Natural killer cell treated with Interleukin-12 subunit alpha and Interleukin-12 subunit beta and Interleukin-15 and Interleukin-18, amount 100 ng/mL, for 72 hours (primary cell): ENCODE measurements at regions not wholly inside any gene's neighbourhood (a gene's known extent, or its start where the extent isn't known, plus 50 kb on each side); places are given as distances from the start of the nearest gene placed in this dataset.

ENCODE experiments used
- ATAC-seq, 2 donors: fragments of 150-1000 bp; cut with Tn5 transposase in 1 of 2; sonication (Bioruptor Pico), chemical (Tn5 transposase) in 1 of 2; 2 replicates each; pipeline ENCODE4 v1.10.0; 2021
- DNase-seq: peaks from one replicate; pipeline ENCODE4 v3.0.0; 2022; ENCODE audit warnings: low spot score
- H3K27ac Mint-ChIP-seq, 2 donors: 1 replicate in 1 of 2; 2 replicates in 1 of 2; pipeline ENCODE4 v1.8.0; 2022; ENCODE audit warnings: mixed read lengths in 2 of 2, mild to moderate bottlenecking in 1 of 2, moderate library complexity in 1 of 2
- H3K27me3 Mint-ChIP-seq, 2 donors: 1 replicate in 1 of 2; 2 replicates in 1 of 2; pipeline ENCODE4 v1.8.0; 2022; ENCODE audit warnings: mixed read lengths in 2 of 2
- H3K36me3 Mint-ChIP-seq: one replicate; pipeline ENCODE4 v1.8.0; 2022; ENCODE audit warnings: mixed read lengths
- H3K4me1 Mint-ChIP-seq, 2 donors: 1 replicate in 1 of 2; 2 replicates in 1 of 2; pipeline ENCODE4 v1.8.0; 2022; ENCODE audit warnings: low read depth in 2 of 2, mixed read lengths in 2 of 2, mild to moderate bottlenecking in 1 of 2
- H3K4me3 Mint-ChIP-seq: one replicate; pipeline ENCODE4 v1.8.0; 2022; ENCODE audit warnings: mixed read lengths
- H3K9me3 Mint-ChIP-seq: 2 replicates; pipeline ENCODE4 v1.8.0; 2022; ENCODE audit warnings: mixed read lengths

DNA sequence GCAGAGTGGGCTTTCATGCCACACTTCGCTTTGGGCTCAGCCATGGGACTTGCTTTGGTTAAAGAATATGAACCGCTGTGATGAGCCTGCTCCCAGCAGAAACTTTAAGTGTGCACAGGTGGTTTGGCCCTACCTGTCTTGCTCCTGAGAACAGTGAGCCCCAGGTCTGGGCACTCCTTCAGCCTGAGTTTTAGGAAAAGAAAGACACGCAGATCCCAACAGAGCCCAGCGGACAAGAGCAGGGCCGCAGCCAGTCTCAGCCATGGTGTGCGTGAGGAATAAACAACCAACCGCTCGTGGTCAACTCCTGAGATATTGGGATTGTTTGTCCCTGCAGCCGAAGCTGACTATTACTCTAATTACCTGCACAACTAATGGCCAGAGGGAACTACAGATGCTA, 217.1 kb upstream of the C1orf174 start:
- no peak overlapping the region for H3K27ac Mint-ChIP-seq
- ATAC-seq, result no peak

DNA sequence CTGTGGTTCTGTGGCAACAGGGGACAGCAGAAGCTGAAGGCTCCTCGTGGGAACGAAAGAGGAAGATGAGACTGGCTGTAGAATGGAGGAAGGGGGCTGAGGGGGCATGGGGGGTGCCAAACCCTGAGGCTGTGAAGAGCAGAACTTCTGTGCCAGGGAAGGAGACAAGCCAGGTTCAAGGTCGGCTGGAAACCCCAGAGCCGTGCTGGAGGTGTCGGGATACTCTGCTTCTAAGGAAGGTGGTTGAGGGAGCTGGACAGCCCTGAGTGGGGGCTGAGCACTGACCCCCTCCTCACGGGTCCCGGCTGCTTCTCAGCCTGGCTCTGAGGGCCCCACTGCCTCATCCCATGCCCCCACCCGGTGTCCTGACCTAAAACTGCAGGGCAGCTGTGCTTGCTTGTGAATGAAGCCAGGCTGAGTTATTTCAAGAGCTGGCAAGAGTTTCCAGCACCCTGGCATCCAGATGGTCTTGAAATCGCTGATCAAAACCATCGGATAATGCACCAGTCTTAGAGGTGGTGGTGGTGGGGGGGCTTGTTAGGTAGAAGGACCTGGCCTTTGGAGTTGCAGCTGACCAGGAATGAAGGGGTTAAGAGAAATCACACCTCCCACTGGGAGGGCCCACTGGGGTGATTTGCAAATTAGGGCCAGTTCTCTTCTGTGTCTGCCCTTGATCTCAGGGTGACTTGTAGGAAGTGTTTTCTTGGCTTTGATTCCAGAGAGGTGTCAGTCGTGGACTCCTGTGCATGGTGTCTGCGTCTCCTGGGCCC, 218.9 kb upstream of the C1orf174 start:
- H3K27me3 Mint-ChIP-seq, result peaks cover 2 to 6% of the 10 kb centered on the region in 2 donors
- ATAC-seq (no peak), DNase-seq (no peak)
- no peaks in the 10 kb centered on the region for H3K9me3 Mint-ChIP-seq
- no peaks in the 10 kb centered on the region for H3K4me1 Mint-ChIP-seq
- H3K36me3 Mint-ChIP-seq, result no peaks in the 10 kb centered on the region
- no peak overlapping the region for H3K27ac Mint-ChIP-seq
- no peak overlapping the region for H3K4me3 Mint-ChIP-seq

More for the DNA sequence above, 217.1 kb upstream of the C1orf174 start:
- Mint-ChIP-seq H3K4me1 (no peaks in the 10 kb centered on the region), H3K9me3 (no peaks in the 10 kb centered on the region), H3K4me3 (no peak overlapping the region), H3K27me3 (peaks cover 2 to 7% of the 10 kb centered on the region in 2 donors), H3K36me3 (no peaks in the 10 kb centered on the region)
- DNase-seq, result no peak

DNA sequence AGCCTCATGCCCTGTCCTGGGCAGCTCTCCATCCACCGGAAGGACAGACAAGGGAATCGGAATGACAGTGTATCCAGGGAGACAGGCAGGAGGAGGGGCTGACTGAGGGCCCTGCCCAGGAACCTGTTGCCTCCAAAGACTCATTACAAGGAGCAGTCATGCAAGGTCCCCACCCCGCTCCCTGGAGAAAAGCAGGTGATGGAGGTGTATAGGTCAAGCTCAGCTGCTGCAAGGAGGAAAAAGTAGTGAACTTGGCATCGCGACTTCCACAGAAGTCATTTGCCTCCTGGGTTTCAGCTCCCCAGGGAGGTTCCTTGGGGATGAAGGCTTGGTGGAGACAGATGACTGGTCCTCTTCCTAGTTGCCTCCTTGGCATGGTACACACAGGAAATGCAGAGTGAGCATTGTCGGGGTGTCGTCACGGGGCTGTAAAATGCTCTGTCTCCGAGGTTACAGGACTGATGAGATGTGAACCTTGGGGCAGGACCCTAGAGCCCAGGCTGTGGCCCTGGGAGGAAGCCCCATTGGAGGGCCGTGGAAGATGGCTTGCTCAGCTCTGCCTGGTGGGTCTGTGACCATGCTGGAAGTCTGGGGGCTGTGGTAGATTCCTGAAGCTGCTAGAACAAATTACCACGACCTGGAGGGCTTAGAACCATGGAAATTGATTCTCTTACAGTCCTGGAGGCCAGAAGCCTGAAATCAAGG, 219.6 kb upstream of the C1orf174 start:
- H3K27me3 Mint-ChIP-seq, result peaks cover 0 to 2% of the 10 kb centered on the region in 2 donors
- H3K4me3 Mint-ChIP-seq, result no peak overlapping the region
- H3K27ac Mint-ChIP-seq, result no peak overlapping the region
- H3K4me1 Mint-ChIP-seq, result no peaks in the 10 kb centered on the region
- ATAC-seq (no peak), DNase-seq (no peak)
- no peaks in the 10 kb centered on the region for H3K36me3 Mint-ChIP-seq
- no peaks in the 10 kb centered on the region for H3K9me3 Mint-ChIP-seq

DNA sequence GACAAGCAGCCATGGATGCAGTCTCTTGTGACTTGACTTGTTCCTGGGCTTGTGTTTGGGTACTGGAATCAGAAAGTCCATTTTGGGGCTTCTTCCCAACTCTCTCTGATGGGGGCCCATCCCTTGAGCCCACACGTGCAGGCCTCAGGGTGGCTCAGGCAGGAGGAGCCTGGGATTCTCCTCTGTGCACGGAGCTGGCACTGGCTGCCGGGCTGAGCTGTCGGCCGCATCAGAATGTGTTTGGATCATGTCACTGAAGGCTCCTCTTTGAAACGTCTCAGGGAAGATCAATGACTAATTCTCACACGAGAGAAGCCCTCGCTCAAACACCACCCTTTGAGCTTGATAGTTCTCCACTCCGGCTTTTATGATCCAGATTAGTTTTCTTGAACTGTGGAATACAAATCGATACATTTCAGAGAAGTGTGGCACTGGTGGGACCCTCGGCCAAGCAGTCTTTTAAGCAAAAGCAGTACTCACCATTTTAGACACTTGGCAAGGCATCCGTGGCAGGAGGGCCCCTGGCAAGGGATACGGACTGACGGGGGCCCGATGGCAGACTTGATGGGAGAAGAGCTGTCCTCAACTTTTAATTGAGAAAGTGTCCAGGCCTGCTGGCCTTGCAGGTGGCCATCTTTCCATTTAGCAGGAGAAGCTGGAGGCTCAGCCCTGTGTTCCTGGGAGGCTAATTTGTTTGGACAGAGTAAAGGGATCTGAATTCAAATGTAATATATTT, 220.7 kb upstream of the C1orf174 start:
- Mint-ChIP-seq H3K9me3 (no peaks in the 10 kb centered on the region), H3K4me3 (no peak overlapping the region), H3K4me1 (no peaks in the 10 kb centered on the region), H3K36me3 (no peaks in the 10 kb centered on the region), H3K27ac (no peak overlapping the region), H3K27me3 (peaks cover 0 to 2% of the 10 kb centered on the region in 2 donors)
- ATAC-seq (no peak), DNase-seq (no peak)

DNA sequence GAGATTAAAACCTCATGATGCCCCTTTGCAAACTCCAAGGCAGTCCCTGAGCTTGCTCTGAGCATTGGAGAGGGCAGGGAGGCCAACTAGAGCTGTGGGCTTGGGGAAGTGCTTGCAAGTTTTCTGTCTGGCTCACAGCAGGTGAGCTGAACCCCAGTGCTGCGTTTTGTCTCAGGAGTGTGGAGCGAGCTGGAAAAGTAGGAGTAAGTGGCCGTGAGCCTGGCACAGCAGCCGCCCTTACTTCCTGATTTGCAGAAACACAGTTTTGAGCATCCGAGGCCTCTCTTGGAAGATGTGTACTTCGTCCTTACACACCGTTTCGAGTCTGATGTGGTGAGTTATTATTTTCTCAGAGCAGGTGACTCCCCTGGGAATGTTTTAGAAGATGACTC, 221.2 kb upstream of the C1orf174 start:
- Mint-ChIP-seq H3K27ac (no peak overlapping the region), H3K4me1 (no peaks in the 10 kb centered on the region), H3K27me3 (peaks cover 0 to 2% of the 10 kb centered on the region in 2 donors), H3K36me3 (no peaks in the 10 kb centered on the region), H3K4me3 (no peak overlapping the region), H3K9me3 (no peaks in the 10 kb centered on the region)
- ATAC-seq (no peak), DNase-seq (no peak)

DNA sequence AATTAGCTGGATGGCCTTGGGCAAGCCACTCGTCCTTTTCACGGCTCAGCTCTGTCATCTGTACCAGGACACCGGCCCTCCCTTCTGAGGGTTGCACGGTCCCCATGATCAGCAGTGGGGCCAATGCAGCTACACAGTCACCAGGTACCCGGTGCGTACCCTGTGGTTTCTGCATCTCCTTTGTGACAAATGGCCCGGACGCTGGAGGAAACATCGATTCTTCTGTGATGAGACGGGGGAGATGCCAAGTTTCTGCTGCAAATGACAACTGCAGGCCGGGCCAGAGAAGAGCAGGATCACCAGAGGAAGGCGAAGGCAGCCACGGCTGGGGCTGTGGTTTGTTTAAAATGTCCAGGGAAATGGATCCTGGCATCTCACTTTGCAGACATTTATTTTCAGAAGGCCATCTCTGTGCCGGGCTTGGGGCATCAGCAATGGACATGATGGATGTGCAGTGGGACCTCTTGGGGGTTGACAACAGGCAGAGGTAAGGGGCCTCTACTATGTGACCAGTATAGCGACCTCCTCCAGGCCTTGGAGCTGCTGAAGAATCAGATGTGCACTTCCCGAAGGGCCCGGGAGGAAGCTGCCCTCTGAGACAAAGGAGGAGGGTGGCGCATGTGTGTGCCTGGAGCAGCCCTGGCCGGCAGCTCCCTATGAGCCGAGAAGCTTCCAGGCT, 221.9 kb upstream of the C1orf174 start:
- no peak overlapping the region for H3K27ac Mint-ChIP-seq
- no peak for DNase-seq
- H3K9me3 Mint-ChIP-seq, result no peaks in the 10 kb centered on the region
- no peak overlapping the region for H3K4me3 Mint-ChIP-seq
- H3K36me3 Mint-ChIP-seq, result no peaks in the 10 kb centered on the region
- H3K27me3 Mint-ChIP-seq, result peaks cover 0 to 2% of the 10 kb centered on the region in 2 donors
- no peaks in the 10 kb centered on the region for H3K4me1 Mint-ChIP-seq
- no peak for ATAC-seq

DNA sequence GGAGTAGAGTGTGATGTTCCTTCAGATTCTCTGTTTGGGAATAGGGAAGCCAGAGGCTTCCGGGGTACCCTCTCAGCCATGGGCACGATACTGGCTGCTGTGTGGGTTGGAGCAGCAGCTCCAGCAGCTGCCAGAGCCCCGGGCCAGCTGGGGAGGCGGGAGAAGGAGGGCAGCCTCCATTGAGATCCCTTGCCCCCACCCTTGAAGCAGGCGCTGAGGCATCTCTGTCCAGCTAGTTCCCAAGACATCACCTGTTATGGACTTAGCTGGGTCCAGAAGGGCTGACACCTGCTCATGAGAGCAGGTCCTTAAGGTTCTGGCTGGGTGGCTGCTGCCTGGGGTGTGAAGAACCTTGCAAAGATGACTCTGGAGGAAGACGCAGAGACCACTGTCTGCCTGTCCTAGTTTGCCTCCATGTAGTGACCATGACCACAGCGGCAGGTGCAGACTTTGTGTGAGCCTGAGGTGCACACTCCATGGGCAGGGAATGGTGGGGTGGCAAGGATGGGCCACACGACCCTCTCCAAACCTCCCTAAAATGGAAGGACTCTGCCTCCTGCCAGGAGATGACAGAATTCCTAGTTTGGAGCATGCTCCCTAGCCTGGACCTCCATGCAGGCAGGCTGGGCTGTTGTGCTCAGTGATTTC, 222.6 kb upstream of the C1orf174 start:
- Mint-ChIP-seq H3K4me3 (no peak overlapping the region), H3K27ac (no peak overlapping the region), H3K27me3 (peaks cover 0 to 2% of the 10 kb centered on the region in 2 donors), H3K36me3 (no peaks in the 10 kb centered on the region), H3K4me1 (no peaks in the 10 kb centered on the region), H3K9me3 (no peaks in the 10 kb centered on the region)
- DNase-seq, result no peak
- peak in 1 of 2 donors; percentile 33 for ATAC-seq

DNA sequence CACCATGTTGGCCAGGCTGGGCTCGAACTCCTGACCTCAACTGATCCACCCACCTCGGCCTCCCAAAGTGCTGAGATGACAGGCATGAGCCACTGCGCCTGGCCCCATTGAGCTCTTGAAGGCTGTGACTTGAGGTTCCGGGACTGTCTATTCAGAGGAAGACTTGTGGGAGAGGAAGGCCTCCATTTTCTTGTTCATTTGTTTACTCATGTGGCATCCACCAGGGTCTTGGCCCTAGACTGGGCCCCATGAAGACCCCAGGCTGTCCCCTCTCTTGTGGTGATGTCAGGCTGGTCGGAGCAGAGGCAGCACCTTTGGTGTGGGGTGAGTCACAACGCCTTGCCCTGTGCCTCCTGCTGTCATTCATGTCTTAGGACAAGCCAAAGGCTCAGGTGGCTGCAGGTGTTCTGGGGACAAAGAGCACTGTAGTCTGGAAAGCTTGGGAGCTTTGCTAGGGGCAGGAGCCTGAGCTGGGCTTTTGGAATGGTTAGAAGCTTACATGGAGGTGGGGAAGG, 224.6 kb upstream of the C1orf174 start:
- H3K27ac Mint-ChIP-seq, result no peak overlapping the region

DNA sequence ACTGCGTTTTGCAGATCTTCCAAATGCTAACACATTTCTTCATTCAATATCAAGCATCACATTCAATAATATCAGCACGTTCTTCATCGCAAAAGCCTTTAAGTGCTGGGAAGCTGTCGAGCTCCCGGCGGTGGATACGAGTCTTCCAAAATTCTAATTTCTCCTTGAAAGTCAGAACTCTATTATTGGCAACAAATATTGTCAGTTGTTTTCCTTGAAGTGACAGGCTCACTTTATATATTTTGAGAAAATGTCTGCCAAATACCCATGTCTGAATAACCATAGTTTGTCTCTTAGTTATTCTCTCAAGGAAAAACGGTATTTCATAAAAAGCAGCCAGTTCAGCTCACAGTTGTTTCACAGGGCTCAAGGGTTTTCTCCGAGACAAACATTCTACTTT, 226.2 kb upstream of the C1orf174 start:
- H3K4me1 Mint-ChIP-seq, result no peaks in the 10 kb centered on the region
- no peaks in the 10 kb centered on the region for H3K36me3 Mint-ChIP-seq
- H3K9me3 Mint-ChIP-seq, result no peaks in the 10 kb centered on the region
- DNase-seq (no peak), ATAC-seq (no peak)
- H3K4me3 Mint-ChIP-seq, result no peak overlapping the region
- H3K27ac Mint-ChIP-seq, result no peak overlapping the region
- no peaks in the 10 kb centered on the region for H3K27me3 Mint-ChIP-seq

More for the DNA sequence above, 224.6 kb upstream of the C1orf174 start:
- no peak overlapping the region for H3K4me3 Mint-ChIP-seq
- no peaks in the 10 kb centered on the region for H3K9me3 Mint-ChIP-seq
- ATAC-seq, result no peak
- no peaks in the 10 kb centered on the region for H3K27me3 Mint-ChIP-seq
- no peaks in the 10 kb centered on the region for H3K36me3 Mint-ChIP-seq
- DNase-seq, result no peak
- no peaks in the 10 kb centered on the region for H3K4me1 Mint-ChIP-seq

DNA sequence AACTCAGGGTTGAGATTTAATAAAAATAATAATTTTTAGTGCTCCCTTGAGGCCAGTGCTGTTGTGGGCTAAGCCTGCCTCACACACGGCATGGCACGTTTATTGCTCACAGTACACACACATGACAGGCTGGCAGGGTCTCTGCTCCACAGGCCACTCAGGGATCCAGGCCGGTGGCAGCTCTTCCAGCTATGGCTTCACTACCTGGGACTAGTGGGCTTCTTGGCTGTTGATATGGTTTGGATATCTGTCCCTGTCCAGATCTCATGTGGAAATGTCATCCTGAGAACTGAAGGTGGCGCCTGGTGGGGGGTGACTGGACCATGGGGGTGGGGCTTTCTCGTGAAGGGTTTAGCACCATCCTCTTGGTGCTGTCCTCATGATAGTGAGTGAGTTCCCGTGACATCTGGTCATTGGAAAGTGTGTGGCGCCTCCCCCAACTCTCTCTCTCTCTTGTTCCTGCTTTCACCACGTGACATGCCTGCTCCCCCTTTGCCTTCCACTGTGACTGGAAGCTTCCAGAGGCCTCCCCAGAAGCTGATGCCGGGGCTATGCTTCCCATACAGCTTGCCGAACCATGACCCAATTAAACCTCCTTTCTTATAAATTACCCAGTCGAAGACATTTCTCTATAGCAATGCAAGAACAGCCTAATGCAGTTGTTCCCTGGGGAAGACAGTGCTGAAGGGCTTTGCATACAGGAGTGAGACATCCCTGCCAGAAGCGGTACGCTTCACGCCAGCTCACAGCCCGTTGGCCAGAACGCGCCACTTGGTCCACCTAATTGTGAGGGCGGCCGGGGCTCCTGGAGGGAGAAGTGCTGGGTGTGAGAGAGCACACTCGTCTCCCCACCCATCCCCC, 226.9 kb upstream of the C1orf174 start:
- no peak overlapping the region for H3K4me3 Mint-ChIP-seq
- H3K27me3 Mint-ChIP-seq, result no peaks in the 10 kb centered on the region
- ATAC-seq (no peak), DNase-seq (no peak)
- H3K9me3 Mint-ChIP-seq, result no peaks in the 10 kb centered on the region
- no peaks in the 10 kb centered on the region for H3K36me3 Mint-ChIP-seq
- H3K4me1 Mint-ChIP-seq, result no peaks in the 10 kb centered on the region
- no peak overlapping the region for H3K27ac Mint-ChIP-seq

DNA sequence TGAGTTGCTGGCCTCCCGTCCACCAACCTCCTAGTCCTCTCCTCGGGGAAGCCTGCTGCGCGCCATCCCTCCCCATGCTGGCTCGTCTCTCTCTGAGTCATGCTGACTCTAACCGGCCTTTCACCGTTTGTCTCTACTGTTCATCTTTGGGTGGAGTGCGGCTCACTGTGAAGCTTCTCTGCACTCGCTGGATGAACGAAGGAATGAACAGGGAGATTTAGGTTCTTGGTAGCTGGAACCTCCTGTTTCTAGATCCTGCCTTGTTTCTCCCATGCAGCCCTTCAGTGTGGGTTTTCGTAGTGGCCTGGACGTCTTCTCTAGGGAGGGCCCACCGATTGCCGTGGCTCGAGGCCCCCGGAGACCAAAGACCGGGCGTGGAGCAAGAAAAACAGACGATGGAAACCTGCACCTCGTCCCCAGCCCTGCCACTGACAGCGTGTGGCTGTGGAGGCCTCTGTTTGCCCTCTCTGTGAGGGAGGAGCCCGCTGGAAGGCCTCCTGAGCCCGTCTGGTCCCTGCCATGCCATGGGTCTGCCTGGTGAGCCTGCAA, 227.6 kb upstream of the C1orf174 start:
- Mint-ChIP-seq H3K36me3 (no peaks in the 10 kb centered on the region), H3K9me3 (no peaks in the 10 kb centered on the region), H3K27ac (no peak overlapping the region), H3K4me3 (no peak overlapping the region), H3K4me1 (no peaks in the 10 kb centered on the region), H3K27me3 (no peaks in the 10 kb centered on the region)
- ATAC-seq (peak in 1 of 2 donors; percentile 26), DNase-seq (no peak)

DNA sequence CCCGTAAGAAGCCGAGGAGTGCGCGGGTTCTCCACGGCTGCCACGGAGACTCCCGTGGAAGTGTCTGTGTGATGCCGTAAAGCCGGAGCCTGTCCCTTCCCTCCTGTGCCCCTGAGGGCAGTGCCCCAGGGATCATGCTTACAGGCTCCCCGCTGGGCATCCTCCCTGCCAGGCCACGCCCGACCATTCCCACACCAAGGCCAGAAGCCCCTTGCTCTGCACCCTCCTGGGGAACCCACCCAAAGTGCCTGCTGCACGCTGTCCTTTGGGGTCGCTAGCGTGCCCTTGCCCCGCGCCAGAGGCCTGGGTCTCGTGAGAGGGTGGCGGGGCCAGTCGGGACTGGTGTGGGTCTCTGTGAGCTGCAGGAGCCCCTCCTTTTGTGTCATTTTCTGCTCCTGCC, 228.5 kb upstream of the C1orf174 start:
- Mint-ChIP-seq H3K36me3 (no peaks in the 10 kb centered on the region), H3K9me3 (no peaks in the 10 kb centered on the region), H3K27ac (no peak overlapping the region), H3K4me3 (no peak overlapping the region), H3K27me3 (no peaks in the 10 kb centered on the region), H3K4me1 (no peaks in the 10 kb centered on the region)
- ATAC-seq, result no peak
- DNase-seq, result no peak
